MM.1S (cell line): ENCODE measurements at regions not wholly inside any gene's neighbourhood (a gene's known extent, or its start where the extent isn't known, plus 50 kb on each side); places are given as distances from the start of the nearest gene placed in this dataset.

Source experiments
- DNase-seq: peaks from one replicate; pipeline ENCODE4 v3.0.0-alpha.2; 2015
- H2AFZ ChIP-seq: fragments of 300-600 bp; sonication (generic); 2 replicates; pipeline ENCODE4 v1.6.0; 2016; ENCODE audit warnings: antibody characterized with exemption, low read length
- H3F3A ChIP-seq: fragments of 300-600 bp; sonication (generic); 2 replicates; pipeline ENCODE4 v1.6.1; 2016; ENCODE audit warnings: mild to moderate bottlenecking, antibody characterized with exemption, low read length, moderate library complexity, mixed read lengths; ENCODE audit not compliant: insufficient read depth
- H3K27ac ChIP-seq: fragments of 300-600 bp; sonication (generic); 2 replicates; pipeline ENCODE4 v1.5.1; 2016; ENCODE audit warnings: mild to moderate bottlenecking, low read length
- H3K27me3 ChIP-seq: fragments of 300-600 bp; sonication (generic); replicated peaks from 2 replicates; pipeline ENCODE4 v1.6.0; 2016; ENCODE audit warnings: low read length; ENCODE audit not compliant: insufficient read depth
- H3K36me3 ChIP-seq: fragments of 300-600 bp; sonication (generic); replicated peaks from 2 replicates; pipeline ENCODE4 v1.6.1; 2016; ENCODE audit warnings: mild to moderate bottlenecking, low read length, mixed read lengths; ENCODE audit not compliant: insufficient read depth
- H3K4me1 ChIP-seq: fragments of 300-600 bp; sonication (generic); 2 replicates; pipeline ENCODE4 v1.6.1; 2016; ENCODE audit warnings: low read length, mixed read lengths
- H3K4me2 ChIP-seq: fragments of 300-600 bp; sonication (generic); 2 replicates; pipeline ENCODE4 v1.6.0; 2016; ENCODE audit warnings: low read depth, low read length
- H3K4me3 ChIP-seq: fragments of 300-600 bp; sonication (generic); 2 replicates; pipeline ENCODE4 v1.5.1; 2016; ENCODE audit warnings: low read length, mixed read lengths
- H3K79me2 ChIP-seq: fragments of 300-600 bp; sonication (generic); 2 replicates; pipeline ENCODE4 v1.6.1; 2016; ENCODE audit warnings: mixed run types, low read length, mixed read lengths
- H3K9ac ChIP-seq: fragments of 300-600 bp; sonication (generic); 2 replicates; pipeline ENCODE4 v1.6.1; 2016; ENCODE audit warnings: low read length, mixed read lengths
- H3K9me2 ChIP-seq: fragments of 300-600 bp; sonication (generic); replicated peaks from 2 replicates; pipeline ENCODE4 v1.6.1; 2016; ENCODE audit warnings: mild to moderate bottlenecking, low read length, mixed read lengths; ENCODE audit not compliant: insufficient read depth
- H3K9me3 ChIP-seq: fragments of 300-600 bp; sonication (generic); replicated peaks from 2 replicates; pipeline ENCODE4 v1.6.1; 2016; ENCODE audit warnings: mild to moderate bottlenecking, low read length, mixed read lengths; ENCODE audit not compliant: insufficient read depth
- H4K20me1 ChIP-seq: fragments of 300-600 bp; sonication (generic); 2 replicates; pipeline ENCODE4 v1.6.1; 2016; ENCODE audit warnings: mild to moderate bottlenecking, low read length, moderate library complexity, mixed read lengths; ENCODE audit not compliant: insufficient read depth
- CTCF ChIP-seq: fragments of 300-600 bp; sonication (generic); IDR thresholded peaks from 2 replicates; pipeline ENCODE4 v1.5.1; 2016; ENCODE audit warnings: antibody characterized with exemption, low read length, mixed read lengths
- EZH2 ChIP-seq: fragments of 300-600 bp; sonication (generic); optimal IDR thresholded peaks from 2 replicates; pipeline ENCODE3; 2017; ENCODE audit warnings: low read depth, mild to moderate bottlenecking, antibody characterized with exemption, low read length, mixed read lengths
- EZH2phosphoT487 ChIP-seq: fragments of 300-600 bp; sonication (generic); IDR thresholded peaks from 2 replicates; pipeline ENCODE4 v1.6.1; 2018; ENCODE audit warnings: antibody characterized with exemption, low read length

DNA sequence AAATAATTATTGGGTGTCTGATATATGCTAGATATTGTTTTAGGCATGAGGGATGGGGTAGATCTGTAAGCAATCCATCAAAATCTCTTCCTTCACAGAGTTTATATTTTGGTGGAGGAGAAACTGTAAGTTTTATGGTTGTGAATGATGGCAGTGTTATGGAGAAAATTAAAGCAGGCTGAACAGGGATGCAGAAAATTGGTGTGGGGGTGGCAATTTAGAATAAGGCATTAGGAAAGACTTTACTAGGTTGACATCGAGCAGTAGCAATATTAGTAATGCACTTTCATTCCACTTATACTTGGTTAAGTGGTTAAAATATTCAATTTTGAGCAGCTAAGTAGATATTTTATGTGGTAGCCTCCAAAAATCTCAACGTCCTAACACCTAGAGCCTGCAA lies 261.1 kb upstream of the SNX7 start:
- H3K4me2 ChIP-seq = no peak overlapping the region

DNA sequence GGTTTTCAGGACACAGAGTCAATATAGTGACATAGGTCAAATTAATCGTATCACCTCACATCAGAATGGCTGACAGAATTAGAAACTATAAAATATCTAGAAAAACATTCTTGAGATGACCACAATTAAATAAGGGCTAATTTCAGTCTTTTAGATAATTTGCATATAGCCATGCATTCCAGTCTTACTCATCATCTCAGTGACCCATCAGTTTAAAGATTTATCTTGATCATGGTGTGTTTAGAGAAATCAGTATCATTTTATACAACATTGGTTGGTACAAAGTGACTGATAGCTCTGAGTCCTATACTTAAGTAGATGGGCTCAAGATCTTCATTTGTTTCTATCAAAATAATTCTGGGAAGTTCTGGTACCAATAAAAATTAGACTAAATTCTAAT lies 262.3 kb upstream of the SNX7 start:
- H3K27ac ChIP-seq = no peak overlapping the region
- no peak overlapping the region for H3K9ac ChIP-seq
- H2AFZ ChIP-seq = no peak overlapping the region
- H3K4me3 ChIP-seq = no peak overlapping the region
- no peaks in the 10 kb centered on the region for H3K9me2 ChIP-seq
- H3K4me2 ChIP-seq = no peak overlapping the region
- H4K20me1 ChIP-seq = no peaks in the 10 kb centered on the region
- no peaks in the 10 kb centered on the region for H3K9me3 ChIP-seq
- H3F3A ChIP-seq = no peaks in the 10 kb centered on the region
- H3K36me3 ChIP-seq = no peaks in the 10 kb centered on the region
- no peaks in the 10 kb centered on the region for H3K79me2 ChIP-seq
- peaks cover 13% of the 10 kb centered on the region for H3K4me1 ChIP-seq
- no peak for DNase-seq
- no peak for TF ChIP-seq EZH2
- TF ChIP-seq EZH2phosphoT487 = no peak
- TF ChIP-seq CTCF = no peak
- H3K27me3 ChIP-seq = no peaks in the 10 kb centered on the region

More for the DNA sequence above, 261.1 kb upstream of the SNX7 start:
- no peak overlapping the region for H3K9ac ChIP-seq
- no peaks in the 10 kb centered on the region for H3K27me3 ChIP-seq
- no peaks in the 10 kb centered on the region for H3K36me3 ChIP-seq
- DNase-seq = no peak
- H2AFZ ChIP-seq = no peak overlapping the region
- TF ChIP-seq EZH2phosphoT487 (no peak), CTCF (no peak), EZH2 (no peak)
- H3K4me3 ChIP-seq = no peak overlapping the region
- H3K9me3 ChIP-seq = no peaks in the 10 kb centered on the region
- H3K79me2 ChIP-seq = no peaks in the 10 kb centered on the region
- H3K9me2 ChIP-seq = no peaks in the 10 kb centered on the region
- no peaks in the 10 kb centered on the region for H3F3A ChIP-seq
- no peaks in the 10 kb centered on the region for H4K20me1 ChIP-seq
- peaks cover 19% of the 10 kb centered on the region for H3K4me1 ChIP-seq
- H3K27ac ChIP-seq = no peak overlapping the region

GRCh38 chr1:98398649-98399048 lies 262.9 kb upstream of the SNX7 start:
- Histone ChIP-seq H3K4me3 (no peak overlapping the region), H3K4me2 (peak overlapping the region; percentile 9; the same call in 1 of the 2 replicates), H3K4me1 (peaks cover 8% of the 10 kb centered on the region), H3K9me2 (no peaks in the 10 kb centered on the region), H3F3A (no peaks in the 10 kb centered on the region), H3K9ac (no peak overlapping the region), H3K27ac (no peak overlapping the region), H2AFZ (no peak overlapping the region), H4K20me1 (no peaks in the 10 kb centered on the region), H3K79me2 (no peaks in the 10 kb centered on the region), H3K9me3 (no peaks in the 10 kb centered on the region), H3K27me3 (no peaks in the 10 kb centered on the region), H3K36me3 (no peaks in the 10 kb centered on the region)
- no peak for TF ChIP-seq CTCF
- TF ChIP-seq EZH2phosphoT487 = no peak
- no peak for TF ChIP-seq EZH2
- no peak for DNase-seq
